Liver (tissue), 2 donors: ENCODE measurements at regions not wholly inside any gene's neighbourhood (a gene's known extent, or its start where the extent isn't known, plus 50 kb on each side); places are given as distances from the start of the nearest gene placed in this dataset.

Source experiments
- TF ChIP-seq, protein P1 (sequence below): fragments of 150-350 bp; IDR thresholded peaks from 2 replicates; pipeline ENCODE4 v1.5.1; 2017; ENCODE audit warnings: improper control_type of control experiment, low read depth, low read length; ENCODE audit not compliant: missing input control
- TF ChIP-seq, protein P2 (sequence below): IDR thresholded peaks from 2 replicates; pipeline ENCODE4 v1.6.1; 2016; ENCODE audit warnings: antibody characterized with exemption
- donor health status: healthy.

DNA sequence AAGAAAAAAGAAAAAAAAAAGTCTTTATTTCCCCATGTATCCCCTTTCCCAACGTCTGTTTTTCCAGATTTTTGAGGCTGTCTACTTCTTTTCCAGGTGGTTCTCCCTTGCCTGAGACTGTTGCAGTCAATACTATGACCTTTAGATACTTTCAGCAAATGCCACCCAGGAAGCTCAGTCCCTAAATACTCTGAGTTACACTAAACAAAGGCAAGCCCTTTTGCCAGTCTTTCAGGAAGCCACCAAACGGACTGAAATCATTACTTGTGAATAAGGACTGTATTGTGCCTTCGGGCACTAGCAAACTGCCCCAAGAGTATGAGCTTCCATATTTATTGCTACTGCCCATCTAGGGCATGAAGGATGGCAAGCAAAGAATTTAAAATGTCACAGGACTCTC lies 621.3 kb downstream of the SUCLG1 start:
- TF ChIP-seq, protein P1, sequence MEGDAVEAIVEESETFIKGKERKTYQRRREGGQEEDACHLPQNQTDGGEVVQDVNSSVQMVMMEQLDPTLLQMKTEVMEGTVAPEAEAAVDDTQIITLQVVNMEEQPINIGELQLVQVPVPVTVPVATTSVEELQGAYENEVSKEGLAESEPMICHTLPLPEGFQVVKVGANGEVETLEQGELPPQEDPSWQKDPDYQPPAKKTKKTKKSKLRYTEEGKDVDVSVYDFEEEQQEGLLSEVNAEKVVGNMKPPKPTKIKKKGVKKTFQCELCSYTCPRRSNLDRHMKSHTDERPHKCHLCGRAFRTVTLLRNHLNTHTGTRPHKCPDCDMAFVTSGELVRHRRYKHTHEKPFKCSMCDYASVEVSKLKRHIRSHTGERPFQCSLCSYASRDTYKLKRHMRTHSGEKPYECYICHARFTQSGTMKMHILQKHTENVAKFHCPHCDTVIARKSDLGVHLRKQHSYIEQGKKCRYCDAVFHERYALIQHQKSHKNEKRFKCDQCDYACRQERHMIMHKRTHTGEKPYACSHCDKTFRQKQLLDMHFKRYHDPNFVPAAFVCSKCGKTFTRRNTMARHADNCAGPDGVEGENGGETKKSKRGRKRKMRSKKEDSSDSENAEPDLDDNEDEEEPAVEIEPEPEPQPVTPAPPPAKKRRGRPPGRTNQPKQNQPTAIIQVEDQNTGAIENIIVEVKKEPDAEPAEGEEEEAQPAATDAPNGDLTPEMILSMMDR = no peak
- TF ChIP-seq, protein P2, sequence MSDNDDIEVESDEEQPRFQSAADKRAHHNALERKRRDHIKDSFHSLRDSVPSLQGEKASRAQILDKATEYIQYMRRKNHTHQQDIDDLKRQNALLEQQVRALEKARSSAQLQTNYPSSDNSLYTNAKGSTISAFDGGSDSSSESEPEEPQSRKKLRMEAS = no peak
